GM12878 (cell line): ENCODE measurements at regions not wholly inside any gene's neighbourhood (a gene's known extent, or its start where the extent isn't known, plus 50 kb on each side); places are given as distances from the start of the nearest gene placed in this dataset.

Source experiments
- ATAC-seq: fragments of 200-7000 bp; cut with Tn5 transposase; 3 replicates; pipeline ENCODE4 v1.9.1; 2020; ENCODE audit warnings: mild to moderate bottlenecking, moderate library complexity
- BruUV-seq: library from RNA; stranded (reverse); fragments of 400-500 nt; replicated peaks from 2 replicates; lab custom pipeline; 2021; lab: Mats Ljungman, UMichigan
- CTCF ChIA-PET: fragments of 300-600 bp; sonication (Branson Sonifier 250); formaldehyde crosslinking; extraction: SDS; loops from one replicate; lab custom pipeline; 2021; ENCODE audit warnings: inconsistent platforms; lab: Yijun Ruan, JAX
- POLR2A ChIA-PET: fragments of 350-600 bp; formaldehyde crosslinking; extraction: SDS; loops from one replicate; lab custom pipeline; 2021; ENCODE audit warnings: inconsistent platforms; lab: Charles Lee
- RAD21 ChIA-PET: fragments of 300-600 bp; sonication (Branson Sonifier 250); formaldehyde crosslinking; loops from one replicate; lab custom pipeline; 2023; ENCODE audit warnings: antibody characterized with exemption; ENCODE audit not compliant: unreplicated experiment; lab: Charles Lee
- SMC1A ChIA-PET: fragments of 300-600 bp; sonication (Branson Sonifier 250); formaldehyde crosslinking; loops from one replicate; lab custom pipeline; 2023; ENCODE audit not compliant: unreplicated experiment, uncharacterized antibody; lab: Charles Lee
- DNase-seq: peaks from one replicate; pipeline ENCODE4 v3.0.0-alpha.2; 2011; ENCODE audit warnings: low read depth, low spot score
- FAIRE-seq: peaks from 3 replicates; lab custom pipeline; 2011; peaks lifted over from hg19 to GRCh38; lab: Jason Lieb, UNC
- H2AFZ ChIP-seq: 2 replicates; pipeline ENCODE4 v1.6.0; 2011; ENCODE audit warnings: low read depth, low read length, control low read depth; ENCODE audit not compliant: control insufficient read depth
- H3K27ac ChIP-seq: 2 replicates; pipeline ENCODE4 v1.5.1; 2011; ENCODE audit warnings: control low read depth; ENCODE audit not compliant: control insufficient read depth, insufficient read depth
- H3K27me3 ChIP-seq, 2 experiments: replicated peaks in 1 of 2; 2 replicates each; pipeline versions ENCODE4 v1.6.0 to v1.6.1; 2011; ENCODE audit warnings: low read length in 1 of 2; ENCODE audit not compliant: control insufficient read depth in 2 of 2, insufficient read depth in 2 of 2
- H3K36me3 ChIP-seq, 2 experiments: 2 replicates each; pipeline ENCODE4 v1.5.1; 2011; ENCODE audit warnings: low read length in 1 of 2; ENCODE audit not compliant: control insufficient read depth in 2 of 2, insufficient read depth in 2 of 2
- H3K4me1 ChIP-seq: 2 replicates; pipeline ENCODE4 v1.6.1; 2011; ENCODE audit warnings: mild to moderate bottlenecking, low read length, moderate library complexity, mixed read lengths; ENCODE audit not compliant: control insufficient read depth, insufficient read depth
- H3K4me2 ChIP-seq: 2 replicates; pipeline ENCODE4 v1.6.0; 2011; ENCODE audit warnings: control low read depth; ENCODE audit not compliant: control insufficient read depth, insufficient read depth
- H3K4me3 ChIP-seq: fragments of 200-600 bp; sonication (generic); 2 replicates; pipeline ENCODE4 v1.5.1; 2016
- H3K79me2 ChIP-seq: 2 replicates; pipeline ENCODE4 v1.6.0; 2011; ENCODE audit warnings: low read length; ENCODE audit not compliant: control insufficient read depth, insufficient read depth
- H3K9ac ChIP-seq: 2 replicates; pipeline ENCODE4 v1.8.0; 2011; ENCODE audit warnings: low read length, control low read depth, mixed read lengths; ENCODE audit not compliant: control insufficient read depth, insufficient read depth
- H3K9me3 ChIP-seq: replicated peaks from 3 replicates; pipeline ENCODE4 v1.5.1; 2011; ENCODE audit warnings: mild to moderate bottlenecking, low read length; ENCODE audit not compliant: control insufficient read depth, insufficient read depth
- H4K20me1 ChIP-seq: 2 replicates; pipeline ENCODE4 v1.6.0; 2011; ENCODE audit not compliant: control insufficient read depth, insufficient read depth
- BHLHE40 ChIP-seq, 2 experiments: fragments of 450-650 bp in 1 of 2; IDR thresholded peaks; 2 replicates each; pipeline ENCODE4 v1.6.1; 2011 to 2017; ENCODE audit warnings: low read depth in 2 of 2, borderline replicate concordance in 1 of 2, improper control_type of control experiment in 1 of 2, low read length in 1 of 2, mild to moderate bottlenecking in 1 of 2
- FOXM1 ChIP-seq: IDR thresholded peaks from 2 replicates; pipeline ENCODE4 v1.6.1; 2012; ENCODE audit warnings: low read depth, mild to moderate bottlenecking, inconsistent platforms, low read length, moderate library complexity
- MEF2A ChIP-seq: IDR thresholded peaks from 2 replicates; pipeline ENCODE4 v1.6.1; 2011; ENCODE audit warnings: low read depth, mild to moderate bottlenecking, low read length, moderate library complexity; ENCODE audit not compliant: insufficient read depth
- MYB ChIP-seq: fragments of 150-350 bp; IDR thresholded peaks from 2 replicates; pipeline ENCODE4 v1.6.1; 2014; ENCODE audit warnings: mild to moderate bottlenecking, low read depth, low read length, borderline replicate concordance
- POLR2A ChIP-seq: IDR thresholded peaks from 2 replicates; pipeline ENCODE4 v1.6.1; 2011; ENCODE audit warnings: low read depth, mild to moderate bottlenecking, low read length
- RCOR1 ChIP-seq: conservative IDR thresholded peaks from 2 replicates; pipeline ENCODE4 v1.6.1; 2012; ENCODE audit warnings: low read depth, low read length, improper control_type of control experiment
- WRNIP1 ChIP-seq: IDR thresholded peaks from 2 replicates; pipeline ENCODE4 v1.6.1; 2011; ENCODE audit warnings: low read depth, low read length, improper control_type of control experiment, borderline replicate concordance
- WGBS: methylation state at CpG from one replicate; pipeline ENCODE4 v1.1.6; 2016; ENCODE audit warnings: low lambda C conversion rate; ENCODE audit not compliant: insufficient replicate concordance, insufficient coverage; ENCODE audit errors: missing lambda C conversion rate; 5-methylcytosine and 5-hydroxymethylcytosine counted together
- in situ Hi-C: fragments of 300-500 bp; cut with MboI; formaldehyde crosslinking; loops from 9 replicates; pipeline ENCODE4 v1.14.3; 2018; ENCODE audit warnings: mixed read lengths
- intact Hi-C: fragments of 100-400 bp; cut with micrococcal nuclease; formaldehyde crosslinking; loops from one replicate; pipeline ENCODE4 v1.14.2; 2022; ENCODE audit not compliant: unreplicated experiment
- TF ChIP-seq, protein P1 (sequence below), 3 experiments: IDR thresholded peaks in 2 of 3; conservative IDR thresholded peaks in 1 of 3; 2 replicates each; pipeline ENCODE4 v1.5.1; 2011; ENCODE audit warnings: low read depth in 3 of 3, low read length in 3 of 3, mild to moderate bottlenecking in 3 of 3, control low read depth in 2 of 3, moderate library complexity in 2 of 3, inconsistent platforms in 1 of 3, mixed read lengths in 1 of 3; ENCODE audit not compliant: control insufficient read depth in 2 of 3, insufficient read depth in 1 of 3; ENCODE audit errors: extremely low read depth in 1 of 3

DNA sequence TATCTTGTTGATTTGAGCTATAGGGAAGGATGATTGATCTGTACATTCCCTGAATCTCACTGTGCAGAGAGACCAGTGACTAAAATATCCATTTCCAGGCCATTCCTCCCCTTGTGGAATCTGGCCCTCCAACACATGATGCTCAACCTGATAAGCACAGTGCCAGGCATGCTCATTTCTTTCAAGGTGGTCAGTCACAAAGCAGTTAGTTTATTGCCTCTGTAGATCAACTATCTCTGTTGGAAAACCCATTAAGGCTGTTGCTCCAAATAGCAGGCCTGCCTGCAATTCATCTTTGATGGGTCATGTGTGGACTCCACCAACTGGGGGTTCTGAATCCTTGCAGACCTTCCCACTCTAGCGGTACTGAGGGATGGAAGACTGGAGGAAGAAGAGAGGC lies 168.6 kb upstream of the FOXK1 start:
- in situ Hi-C loops, result no loop called here
- no peaks in the 10 kb centered on the region for H3K27me3 ChIP-seq
- ATAC-seq (no peak), DNase-seq (no peak), FAIRE-seq (no peak)
- H3K79me2 ChIP-seq, result no peaks in the 10 kb centered on the region
- H3K4me3 ChIP-seq, result no peak overlapping the region
- ChIA-PET POLR2A (no interaction called here), RAD21 (no interaction called here), SMC1A (no interaction called here), CTCF (no interaction called here)
- H3K4me1 ChIP-seq, result no peaks in the 10 kb centered on the region
- no peak overlapping the region for H3K9ac ChIP-seq
- 46% methylated on average over 1 of the region's 1 CpG for WGBS
- H3K4me2 ChIP-seq, result no peak overlapping the region
- H2AFZ ChIP-seq, result no peak overlapping the region
- no peaks in the 10 kb centered on the region for H3K9me3 ChIP-seq
- H4K20me1 ChIP-seq, result no peaks in the 10 kb centered on the region
- H3K27ac ChIP-seq, result no peak overlapping the region
- BruUV-seq, result no TSS peak
- TF ChIP-seq MEF2A, result no peak
- no peaks in the 10 kb centered on the region for H3K36me3 ChIP-seq
- intact Hi-C loops, result no loop called here

DNA sequence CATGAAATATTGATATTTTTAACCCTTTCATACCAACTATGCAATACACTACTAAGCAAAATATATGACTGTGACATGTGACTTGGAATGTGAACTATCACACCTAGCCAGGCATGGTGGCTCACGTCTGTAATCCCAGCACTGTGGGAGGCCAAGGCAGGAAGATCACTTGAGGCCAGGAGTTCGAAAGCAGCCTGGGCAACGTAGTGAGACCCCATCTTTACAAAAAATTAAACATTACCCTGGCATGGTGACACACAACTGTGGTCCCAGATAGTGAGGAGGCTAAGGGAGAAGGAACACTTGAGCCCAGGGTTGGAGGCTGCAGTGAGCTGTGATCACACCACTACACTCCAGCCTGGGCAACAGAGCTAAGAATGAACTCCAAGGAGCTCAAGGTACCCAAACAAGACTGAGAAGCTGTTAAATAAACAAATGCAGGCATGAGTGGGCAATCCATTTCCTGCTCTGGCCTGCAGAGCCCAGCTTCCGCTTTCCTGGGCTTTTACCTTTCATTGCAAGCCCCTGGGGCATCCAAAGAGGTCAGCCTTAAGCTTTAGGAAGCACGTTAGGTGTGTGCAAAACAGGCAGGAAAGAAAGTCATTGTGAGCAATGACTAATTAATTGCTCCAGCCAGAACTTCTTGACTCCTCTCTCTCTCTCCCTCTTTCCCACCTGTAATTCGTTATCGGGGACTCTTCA lies 162.1 kb upstream of the FOXK1 start:
- no peak for DNase-seq
- WGBS, result 11% methylated on average over 7 of the region's 7 CpGs
- POLR2A ChIA-PET, result no interaction called here
- Histone ChIP-seq H3K4me1 (no peaks in the 10 kb centered on the region), H4K20me1 (no peaks in the 10 kb centered on the region), H3K36me3 (no peaks in the 10 kb centered on the region), H3K4me3 (no peak overlapping the region), H3K4me2 (no peak overlapping the region), H3K79me2 (no peaks in the 10 kb centered on the region), H2AFZ (no peak overlapping the region), H3K27me3 (no peaks in the 10 kb centered on the region), H3K27ac (no peak overlapping the region), H3K9me3 (no peaks in the 10 kb centered on the region), H3K9ac (no peak overlapping the region)
- FAIRE-seq, result no peak
- CTCF ChIA-PET, result no interaction called here
- SMC1A ChIA-PET, result no interaction called here
- RAD21 ChIA-PET, result no interaction called here
- BruUV-seq, result no TSS peak
- intact Hi-C loops, result no loop called here
- TF ChIP-seq MYB (no peak), RCOR1 (no peak), WRNIP1 (no peak), FOXM1 (no peak), BHLHE40 (IDR thresholded peaks at IDR 0.05; ENCODE audit: borderline replicate concordance in 1 of 2, low read depth in 2 of 2, low read length in 1 of 2) (no peak), POLR2A (no peak)
- TF ChIP-seq, protein P1, sequence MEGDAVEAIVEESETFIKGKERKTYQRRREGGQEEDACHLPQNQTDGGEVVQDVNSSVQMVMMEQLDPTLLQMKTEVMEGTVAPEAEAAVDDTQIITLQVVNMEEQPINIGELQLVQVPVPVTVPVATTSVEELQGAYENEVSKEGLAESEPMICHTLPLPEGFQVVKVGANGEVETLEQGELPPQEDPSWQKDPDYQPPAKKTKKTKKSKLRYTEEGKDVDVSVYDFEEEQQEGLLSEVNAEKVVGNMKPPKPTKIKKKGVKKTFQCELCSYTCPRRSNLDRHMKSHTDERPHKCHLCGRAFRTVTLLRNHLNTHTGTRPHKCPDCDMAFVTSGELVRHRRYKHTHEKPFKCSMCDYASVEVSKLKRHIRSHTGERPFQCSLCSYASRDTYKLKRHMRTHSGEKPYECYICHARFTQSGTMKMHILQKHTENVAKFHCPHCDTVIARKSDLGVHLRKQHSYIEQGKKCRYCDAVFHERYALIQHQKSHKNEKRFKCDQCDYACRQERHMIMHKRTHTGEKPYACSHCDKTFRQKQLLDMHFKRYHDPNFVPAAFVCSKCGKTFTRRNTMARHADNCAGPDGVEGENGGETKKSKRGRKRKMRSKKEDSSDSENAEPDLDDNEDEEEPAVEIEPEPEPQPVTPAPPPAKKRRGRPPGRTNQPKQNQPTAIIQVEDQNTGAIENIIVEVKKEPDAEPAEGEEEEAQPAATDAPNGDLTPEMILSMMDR (IDR thresholded peaks at IDR 0.05 in 2 of 3, conservative IDR thresholded peaks at IDR 0.05 in 1 of 3; ENCODE audit: control insufficient read depth in 2 of 3, extremely low read depth in 1 of 3, insufficient read depth in 1 of 3, low read depth in 3 of 3, low read length in 3 of 3), result no peak
- in situ Hi-C loops, result no loop called here
- no peak for ATAC-seq
